Stimulated activated CD4-positive, alpha-beta T cell treated with anti-CD3 and anti-CD28 coated beads, Interleukin-4, amount 100 ng/mL, for 48 hours (primary cell): ENCODE measurements at regions not wholly inside any gene's neighbourhood (a gene's known extent, or its start where the extent isn't known, plus 50 kb on each side); places are given as distances from the start of the nearest gene placed in this dataset.
A peak's percentile ranks its signal among the peaks of the same experiment; 100 is the strongest.

Source experiments
- DNase-seq, 2 donors: peaks; one replicate each; pipeline ENCODE4 v3.0.0-alpha.2; 2020; ENCODE audit warnings: low read depth in 2 of 2

GRCh38 chr17:74011966-74012365 is 191.5 kb upstream of the RPL38 start:
- DNase-seq, result no peak

GRCh38 chr17:74012465-74012864 is 191.0 kb upstream of the RPL38 start:
- peak; percentile 10 to 18 for DNase-seq

GRCh38 chr17:74015316-74015715 is 188.2 kb upstream of the RPL38 start:
- DNase-seq, result no peak

GRCh38 chr17:74015990-74016389 is 187.5 kb upstream of the RPL38 start:
- DNase-seq, result no peak

GRCh38 chr17:74016461-74016860 is 187.0 kb upstream of the RPL38 start:
- no peak for DNase-seq

- DNase-seq, result no peak
These were observed 186.0 kb upstream of the RPL38 start for GRCh38 chr17:74017466-74017865.

- no peak for DNase-seq
These were observed 185.4 kb upstream of the RPL38 start for GRCh38 chr17:74018115-74018514.

- DNase-seq, result no peak
These were observed 184.2 kb upstream of the RPL38 start for GRCh38 chr17:74019271-74019670.

- DNase-seq, result no peak
These were observed 183.6 kb upstream of the RPL38 start for GRCh38 chr17:74019860-74020259.

GRCh38 chr17:74020522-74020921 is 183.0 kb upstream of the RPL38 start:
- no peak for DNase-seq

GRCh38 chr17:74024871-74025531 is 178.5 kb upstream of the RPL38 start:
- no peak for DNase-seq

GRCh38 chr17:74027444-74027843 is 176.0 kb upstream of the RPL38 start:
- DNase-seq, result no peak

- DNase-seq, result no peak
These were observed 174.9 kb upstream of the RPL38 start for GRCh38 chr17:74028354-74029116.

- no peak for DNase-seq
These were observed 172.0 kb upstream of the RPL38 start for GRCh38 chr17:74031316-74032090.

GRCh38 chr17:74032222-74032621 is 171.3 kb upstream of the RPL38 start:
- no peak for DNase-seq

GRCh38 chr17:74037320-74037719 is 166.2 kb upstream of the RPL38 start:
- no peak for DNase-seq

GRCh38 chr17:74040291-74040690 is 163.2 kb upstream of the RPL38 start:
- no peak for DNase-seq

GRCh38 chr17:74040729-74041128 is 162.7 kb upstream of the RPL38 start:
- DNase-seq, result no peak

- DNase-seq, result no peak
These were observed 161.4 kb upstream of the RPL38 start for GRCh38 chr17:74041869-74042640.

- DNase-seq, result peak; percentile 42 to 65
These were observed 160.6 kb upstream of the RPL38 start for GRCh38 chr17:74042744-74043486.

- no peak for DNase-seq
These were observed 159.5 kb upstream of the RPL38 start for GRCh38 chr17:74043976-74044375.
